GM18867 (cell line): ENCODE measurements at regions not wholly inside any gene's neighbourhood (a gene's known extent, or its start where the extent isn't known, plus 50 kb on each side); places are given as distances from the start of the nearest gene placed in this dataset.

Experiments
- ATAC-seq: cut with Tn5 transposase; IDR thresholded peaks from one replicate; pipeline ENCODE4 v1.9.1; 2021; ENCODE audit warnings: mild to moderate bottlenecking, moderate library complexity; ENCODE audit not compliant: unreplicated experiment

DNA sequence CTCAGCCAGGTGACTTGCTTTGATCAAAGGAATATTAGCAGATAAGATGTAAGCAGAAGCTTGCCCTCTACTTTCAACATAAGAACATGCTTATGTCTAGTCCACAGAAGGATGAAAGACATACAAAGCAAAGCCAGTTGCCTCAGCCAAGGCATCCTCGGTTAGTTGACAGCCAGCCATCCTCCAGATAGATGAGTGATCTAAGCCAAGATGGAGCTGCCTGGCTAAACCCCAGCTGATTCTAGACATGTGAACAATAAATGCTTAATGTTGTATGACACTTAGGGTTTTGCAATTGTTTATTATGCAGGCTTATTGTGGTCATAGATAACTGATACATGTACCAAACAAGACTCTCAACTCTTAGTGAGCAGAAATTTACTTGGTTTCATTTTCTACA, 157.6 kb upstream of the TMTC2 start:
- no peak for ATAC-seq

DNA sequence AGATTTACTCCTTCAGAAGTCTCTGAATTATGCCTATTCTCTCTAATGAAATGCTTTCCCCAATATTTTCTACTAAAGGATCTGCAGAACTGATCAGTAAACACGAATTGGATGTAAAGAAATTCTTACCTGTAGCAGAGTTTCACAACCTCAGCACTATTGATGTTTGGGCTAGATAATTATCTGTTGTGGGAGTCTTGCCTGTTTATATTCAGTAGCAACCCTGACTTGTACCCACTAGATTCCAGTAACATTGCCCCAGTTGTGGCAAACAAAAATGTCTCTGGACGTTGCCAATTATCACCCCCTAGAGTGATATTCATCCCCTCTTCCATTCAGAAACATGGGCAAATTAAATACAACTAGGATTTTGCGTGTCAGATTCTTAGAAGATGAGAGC, 156.8 kb upstream of the TMTC2 start:
- ATAC-seq: no peak

DNA sequence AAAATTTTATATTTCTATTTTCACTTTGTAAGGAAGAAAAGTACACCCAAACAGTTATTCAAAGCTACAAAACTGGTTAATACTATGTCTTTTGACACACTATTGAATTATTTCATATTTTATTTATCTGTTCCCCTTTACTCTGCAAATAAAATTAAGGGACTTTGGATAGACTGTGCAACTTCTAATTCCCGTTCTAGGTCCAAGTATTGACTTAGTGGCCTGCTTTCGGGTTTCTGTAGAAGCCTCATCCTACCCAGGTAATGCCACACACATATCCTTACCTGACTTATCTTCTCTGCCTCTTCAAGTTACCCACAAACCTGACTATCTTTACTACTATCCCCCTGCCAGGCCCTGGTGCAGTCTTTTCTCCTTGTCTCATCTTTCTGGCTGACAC, 156.3 kb upstream of the TMTC2 start:
- ATAC-seq: no peak

DNA sequence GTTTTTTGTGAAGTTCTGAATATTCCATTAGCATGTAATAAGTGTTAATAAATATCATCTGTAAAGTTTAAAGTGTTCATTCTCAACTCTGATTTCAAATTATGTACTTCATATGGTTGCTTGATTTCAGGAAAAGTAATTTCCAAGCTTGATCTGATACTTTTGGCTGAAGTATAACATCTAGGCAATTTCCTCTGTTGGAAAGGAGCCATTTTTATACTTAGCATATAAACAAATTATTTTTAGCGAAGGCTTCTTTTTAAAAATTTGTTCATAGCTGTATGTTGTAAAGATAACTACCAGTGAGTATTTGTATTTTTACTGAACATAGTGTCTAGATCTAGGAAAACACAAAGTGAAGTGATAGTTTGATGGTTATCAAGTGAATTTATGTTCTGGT, 153.4 kb upstream of the TMTC2 start:
- ATAC-seq: no peak

DNA sequence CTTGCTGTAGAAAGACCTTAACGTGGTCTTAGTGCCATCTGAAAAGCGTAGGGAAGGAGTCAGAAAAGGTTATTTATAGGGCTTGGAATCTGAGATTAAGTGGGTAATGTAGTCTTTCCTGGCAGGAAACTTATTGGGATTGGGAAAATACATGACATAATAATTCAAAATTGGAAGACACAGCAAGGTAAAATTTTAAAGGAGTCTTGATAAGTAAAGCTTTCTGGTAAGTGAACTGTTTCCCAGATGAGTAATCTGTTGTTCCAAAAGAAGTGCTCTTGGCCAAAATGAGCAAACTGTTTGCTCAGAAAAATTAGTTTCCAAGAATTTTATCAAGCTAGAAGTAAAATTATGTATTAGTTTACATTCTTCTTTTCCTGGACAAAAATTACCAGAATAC, 149.3 kb upstream of the TMTC2 start:
- no peak for ATAC-seq

DNA sequence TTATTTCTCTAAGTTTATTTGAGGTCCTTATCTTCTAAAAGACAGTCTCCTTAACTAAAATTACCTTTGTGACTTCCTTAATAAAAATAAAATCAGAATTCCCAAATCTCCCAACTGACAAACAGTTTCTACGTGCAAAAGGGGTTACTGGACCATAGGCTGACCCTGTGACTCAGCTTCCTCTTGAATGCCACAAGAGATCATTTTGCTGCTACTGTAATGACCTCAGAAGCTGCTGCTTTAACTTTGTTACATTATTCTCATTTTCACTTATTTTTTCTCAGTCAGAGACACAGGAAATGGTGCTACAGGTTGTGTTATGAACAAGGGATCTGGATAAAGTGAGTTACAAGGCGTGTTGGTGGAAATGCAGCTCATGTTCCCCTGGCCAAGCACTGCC, 132.2 kb upstream of the TMTC2 start:
- peak; percentile 91 for ATAC-seq

GRCh38 chr12:82555699-82556098, 131.0 kb upstream of the TMTC2 start:
- no peak for ATAC-seq

DNA sequence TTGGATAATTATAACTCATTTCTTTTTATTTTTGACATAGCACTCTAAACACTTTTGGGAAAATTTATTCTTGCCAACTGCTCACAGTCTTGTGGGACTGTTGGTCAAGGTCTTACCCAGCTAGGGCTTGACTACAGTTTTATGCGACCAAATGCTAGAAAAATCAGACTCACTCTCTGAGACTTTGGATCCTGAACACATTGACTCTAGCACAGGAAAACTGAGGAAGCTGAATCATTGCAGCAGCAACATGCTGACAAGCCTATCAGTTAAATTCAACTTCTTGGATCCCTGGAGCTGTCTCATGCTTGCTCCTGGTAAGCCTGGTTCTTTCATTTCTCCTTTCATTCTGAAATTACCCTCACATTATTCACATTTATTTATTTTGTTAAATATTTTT, 120.7 kb upstream of the TMTC2 start:
- no peak for ATAC-seq

GRCh38 chr12:82567688-82568087, 119.0 kb upstream of the TMTC2 start:
- no peak for ATAC-seq

DNA sequence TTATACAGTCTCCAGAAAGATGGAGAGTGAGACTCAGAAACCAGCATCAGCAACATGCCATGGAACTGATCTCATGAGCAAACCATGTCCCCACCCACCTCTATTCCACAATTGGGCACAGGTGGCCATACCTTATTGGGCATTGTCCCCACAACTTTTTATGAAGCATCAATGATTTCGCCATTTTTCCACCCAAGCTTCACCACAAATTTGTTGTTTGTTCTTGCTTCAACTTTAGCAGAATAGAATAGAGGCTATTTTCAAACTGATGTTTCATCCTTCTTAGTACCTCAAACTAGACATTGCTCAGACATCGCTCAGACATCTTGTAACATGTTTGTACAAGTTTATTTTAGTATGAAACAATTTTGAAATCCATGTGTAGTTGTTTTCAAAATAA, 112.5 kb upstream of the TMTC2 start:
- ATAC-seq: no peak

- no peak for ATAC-seq
Observed at GRCh38 chr12:82578725-82579124, 108.0 kb upstream of the TMTC2 start.

- no peak for ATAC-seq
Observed at GRCh38 chr12:82583756-82584155, 103.0 kb upstream of the TMTC2 start.

DNA sequence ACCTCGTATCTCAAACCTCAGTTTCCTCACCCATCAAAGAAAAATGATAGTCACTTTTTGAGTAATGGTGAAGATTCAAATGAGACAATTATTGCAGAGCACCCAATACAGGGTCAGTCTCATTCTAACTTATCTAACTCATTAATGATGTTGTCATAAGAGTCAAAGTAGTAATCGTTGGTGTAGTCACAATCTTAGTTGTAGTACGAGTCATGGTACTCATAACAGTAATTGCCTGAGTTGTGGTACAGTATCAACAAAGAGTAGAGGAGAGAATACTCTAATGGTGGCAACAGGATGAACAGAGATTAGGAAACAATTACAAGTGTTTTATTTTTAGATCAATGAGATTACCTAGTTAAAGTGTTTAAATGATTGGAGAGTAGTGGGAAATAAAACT, 93.6 kb upstream of the TMTC2 start:
- peak; percentile 66 for ATAC-seq

- peak; percentile 94 for ATAC-seq
Observed at GRCh38 chr12:82593901-82594396, 92.8 kb upstream of the TMTC2 start.

DNA sequence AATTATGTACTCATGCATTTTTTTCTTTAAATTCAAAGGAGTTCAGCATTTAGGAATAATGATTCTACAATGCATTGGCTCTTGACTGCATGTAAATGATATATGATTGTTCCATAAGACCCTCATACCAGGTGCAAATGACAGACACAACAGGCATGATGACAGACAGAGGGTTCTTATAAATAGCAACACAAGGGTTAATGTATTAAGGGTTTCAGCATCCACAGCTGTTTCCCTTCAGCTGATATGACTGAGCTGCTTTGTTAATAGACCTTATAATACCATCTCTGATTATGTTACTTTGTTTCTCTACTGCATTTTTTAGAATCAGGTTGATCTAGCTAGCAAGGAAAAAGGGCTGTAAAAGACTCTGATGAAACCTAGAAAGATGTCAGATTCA, 90.8 kb upstream of the TMTC2 start:
- no peak for ATAC-seq

- no peak for ATAC-seq
Observed at GRCh38 chr12:82596483-82596882, 90.2 kb upstream of the TMTC2 start.

DNA sequence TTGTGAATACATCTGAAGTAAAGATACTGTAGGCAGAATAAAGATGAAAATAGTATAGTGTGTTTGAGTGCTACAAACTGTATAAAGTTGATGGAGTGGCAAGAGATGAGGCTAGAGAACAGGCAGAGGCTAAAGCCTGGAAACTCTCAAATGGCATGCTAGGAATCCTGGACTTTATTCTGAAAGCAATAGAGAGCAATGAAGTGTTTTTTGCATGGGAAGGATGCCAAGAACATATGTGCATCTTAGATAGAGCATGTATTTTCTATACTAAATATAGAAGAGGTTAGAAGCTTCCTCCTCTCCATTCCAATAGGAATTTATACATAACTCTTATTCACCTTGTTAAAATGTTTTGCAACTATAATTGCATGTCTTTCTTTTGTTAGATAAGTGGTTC, 86.3 kb upstream of the TMTC2 start:
- ATAC-seq: no peak

GRCh38 chr12:82603647-82604046, 83.1 kb upstream of the TMTC2 start:
- peak; percentile 51 for ATAC-seq

- ATAC-seq: peak; percentile 68
Observed at GRCh38 chr12:82605115-82605514, 81.6 kb upstream of the TMTC2 start.

DNA sequence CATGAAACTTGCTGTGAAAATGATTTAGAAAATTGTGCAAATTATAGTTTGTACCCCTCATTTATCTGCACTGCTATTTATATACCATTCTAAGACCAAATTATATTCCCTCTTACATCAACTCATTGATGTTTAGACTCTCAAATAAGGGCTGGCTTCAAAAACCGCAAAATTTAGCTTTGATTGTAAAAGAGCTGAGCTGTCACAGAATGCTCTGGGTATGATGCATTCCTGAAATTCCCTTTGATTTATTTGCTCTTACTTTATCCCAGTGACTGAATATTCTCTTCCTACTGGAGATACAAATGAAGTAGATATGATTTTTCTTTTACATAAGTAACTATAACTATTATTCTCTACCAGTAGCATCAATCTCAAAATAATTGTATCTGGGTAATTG, 78.0 kb upstream of the TMTC2 start:
- no peak for ATAC-seq

DNA sequence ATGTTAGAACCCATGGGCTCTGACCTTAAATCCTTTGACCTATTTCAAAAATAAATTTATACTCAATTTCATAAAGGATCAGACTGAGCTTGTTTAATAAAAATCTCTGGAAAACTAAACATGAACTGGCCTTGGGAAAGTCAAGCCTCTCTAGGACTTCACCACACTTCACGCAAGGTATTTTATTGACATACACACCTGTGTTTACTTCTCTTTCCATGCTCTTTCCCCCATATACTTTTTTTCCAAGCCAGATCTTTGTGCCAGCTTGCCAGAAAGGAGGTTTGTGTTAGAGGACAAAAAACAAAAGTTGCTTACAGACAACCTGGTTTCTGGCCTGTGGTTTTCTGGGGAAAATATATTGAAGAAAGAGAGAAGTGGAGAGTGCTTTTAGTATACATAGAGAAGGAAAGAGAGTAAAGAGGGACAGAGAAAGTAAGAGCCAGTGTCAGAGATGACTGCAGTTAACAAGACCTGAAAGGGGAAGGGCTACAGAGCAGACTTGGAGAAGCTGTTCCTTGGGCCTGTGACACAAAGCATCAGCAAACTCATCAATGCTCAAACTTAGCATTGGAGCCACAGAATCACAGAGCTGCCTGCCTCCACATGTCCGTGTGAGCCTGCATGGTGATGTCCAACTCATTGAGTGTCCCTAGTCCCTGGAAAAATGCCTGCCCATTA, 77.3 kb upstream of the TMTC2 start:
- peak; percentile 33 for ATAC-seq

DNA sequence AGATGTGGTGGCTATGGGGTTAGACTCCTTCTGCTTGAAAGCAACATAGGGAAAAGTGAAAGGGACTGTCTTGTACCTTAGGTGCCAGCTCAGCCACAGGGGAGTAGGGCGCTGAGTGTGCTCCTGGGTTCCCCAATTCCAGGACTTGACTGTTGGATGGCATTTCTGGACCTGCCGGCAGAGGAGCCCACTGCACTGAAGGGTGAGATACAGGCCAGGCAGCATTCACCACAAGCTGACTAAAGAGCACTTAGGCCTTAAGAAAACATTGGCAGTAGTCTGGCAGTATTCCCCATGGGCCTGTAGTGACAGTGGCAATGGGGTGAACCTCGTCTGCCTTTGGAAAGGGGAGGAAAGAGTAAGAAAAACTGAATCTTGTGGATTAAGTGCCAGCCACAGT, 67.1 kb upstream of the TMTC2 start:
- ATAC-seq: no peak

GRCh38 chr12:82620917-82621316, 65.8 kb upstream of the TMTC2 start:
- ATAC-seq: no peak
